Amniotic epithelial cell (primary cell): ENCODE measurements at regions not wholly inside any gene's neighbourhood (a gene's known extent, or its start where the extent isn't known, plus 50 kb on each side); places are given as distances from the start of the nearest gene placed in this dataset.
"Not testable (repeated sequence)": the region's sequence is repeated elsewhere in the genome, so short reads cannot be mapped to it uniquely, and the experiment has no call there.

Experiments used
- DNase-seq: peaks from one replicate; pipeline ENCODE4 v3.0.0-alpha.2; 2010; ENCODE audit warnings: low read depth

GRCh38 chr16:80008857-80009256 is 408.3 kb upstream of the MAF start:
- DNase-seq, result no peak

DNA sequence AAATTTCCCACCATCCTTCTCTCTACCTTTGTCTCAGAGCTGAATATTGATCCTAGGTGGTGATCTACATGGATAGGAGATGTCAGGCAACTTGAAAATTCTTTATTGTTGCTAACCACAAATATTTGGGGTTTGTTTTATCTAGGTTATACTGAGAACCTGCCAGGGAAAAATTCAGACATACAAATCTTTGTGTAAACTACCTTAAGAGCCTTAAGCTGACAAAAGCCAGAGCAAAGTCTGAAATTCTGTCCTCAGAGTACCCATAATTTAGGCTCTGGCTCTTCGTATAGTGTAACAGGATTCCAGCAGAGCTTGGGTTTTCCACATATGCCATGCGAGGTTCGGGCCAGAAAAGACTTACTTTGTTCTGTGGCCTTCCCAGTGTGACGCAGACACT is 406.7 kb upstream of the MAF start:
- peak; percentile 89 for DNase-seq

DNA sequence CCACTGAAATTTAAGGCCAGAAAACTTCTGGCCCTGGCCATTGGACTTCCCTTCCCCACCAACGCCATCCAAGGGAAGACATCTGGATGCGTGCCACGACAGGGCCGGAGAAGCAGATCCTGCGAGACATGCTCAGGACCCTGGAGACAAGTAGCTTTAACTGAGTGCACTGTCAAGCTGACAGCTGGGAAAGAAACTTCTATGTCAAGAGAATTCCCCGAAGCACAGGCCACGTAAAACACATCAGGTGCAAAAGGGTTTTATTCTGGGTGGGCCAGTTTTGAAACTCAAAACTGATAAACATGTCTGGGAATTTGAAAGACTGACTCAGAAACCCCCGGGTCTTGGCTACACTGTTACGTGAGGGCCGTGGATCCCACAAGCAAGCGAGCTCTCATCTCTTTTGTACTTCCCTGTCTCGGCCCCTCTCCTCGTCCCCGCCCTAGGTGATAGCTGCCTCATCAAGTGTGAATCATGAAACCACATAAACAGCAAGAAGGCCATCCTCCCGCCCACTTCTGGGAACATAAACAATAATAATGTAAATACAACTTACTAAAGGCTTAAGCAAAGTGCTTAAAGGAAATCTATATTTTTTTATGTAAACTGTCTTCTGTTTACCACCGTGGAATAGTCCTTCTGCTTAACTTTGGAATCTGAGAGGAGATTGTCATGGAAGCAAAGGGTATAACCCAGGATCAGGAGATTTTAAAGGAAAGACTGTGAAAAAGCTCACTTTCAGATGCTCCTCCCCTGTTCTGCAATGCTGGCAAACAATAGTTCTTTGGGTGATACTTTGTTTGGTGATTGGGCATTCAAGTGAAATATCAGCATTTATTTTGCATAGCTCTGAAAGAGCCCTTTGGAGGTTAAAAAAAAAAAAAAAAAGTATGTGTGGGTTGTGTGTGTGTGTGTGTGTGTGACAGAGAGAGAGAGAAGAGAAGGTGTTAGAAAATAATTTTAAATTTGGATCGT is 406.0 kb upstream of the MAF start:
- peak; percentile 90 for DNase-seq

DNA sequence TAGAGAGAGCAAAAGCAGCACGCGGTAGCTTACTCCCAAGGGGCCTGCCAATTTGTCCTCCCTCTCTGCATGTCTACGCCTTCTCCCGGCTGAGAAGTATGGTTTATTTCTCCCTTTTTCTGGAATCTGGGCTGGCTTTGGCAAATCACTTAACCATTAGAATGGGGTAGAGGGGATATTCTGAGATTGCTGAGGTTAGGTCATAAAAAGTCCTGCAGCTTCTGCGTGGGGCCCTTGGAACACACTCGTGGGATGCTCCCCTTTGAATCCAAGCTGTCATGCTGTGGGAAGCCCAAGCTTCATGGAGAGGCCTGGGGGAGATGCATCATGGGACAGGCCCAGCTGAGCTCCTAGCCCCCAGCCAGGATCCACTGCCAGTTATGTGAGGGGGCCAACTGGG is 403.6 kb upstream of the MAF start:
- DNase-seq, result no peak

- no peak for DNase-seq
Measured at GRCh38 chr16:80002261-80002660, 401.7 kb upstream of the MAF start.

DNA sequence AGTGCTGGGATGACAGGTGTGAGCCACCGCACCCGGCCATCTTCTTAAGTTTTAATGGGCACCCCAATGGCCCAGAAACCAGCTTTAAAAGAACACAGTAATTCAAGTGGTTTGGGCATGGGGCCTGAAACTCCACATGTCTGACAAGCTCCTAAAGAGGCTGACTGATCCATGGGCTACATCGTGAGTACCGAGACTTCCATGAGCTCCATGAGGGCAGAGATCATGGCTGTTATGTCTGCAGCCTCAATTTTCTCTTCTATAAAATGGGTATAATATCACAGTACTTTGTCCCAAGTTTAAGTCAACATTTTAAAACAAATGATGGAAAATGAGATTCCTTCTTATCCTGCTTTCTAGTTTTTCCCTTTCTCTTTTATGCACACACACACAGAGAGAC is 397.6 kb upstream of the MAF start:
- DNase-seq, result no peak

- peak; percentile 30 for DNase-seq
Measured at GRCh38 chr16:79997257-79997656, 396.7 kb upstream of the MAF start.

DNA sequence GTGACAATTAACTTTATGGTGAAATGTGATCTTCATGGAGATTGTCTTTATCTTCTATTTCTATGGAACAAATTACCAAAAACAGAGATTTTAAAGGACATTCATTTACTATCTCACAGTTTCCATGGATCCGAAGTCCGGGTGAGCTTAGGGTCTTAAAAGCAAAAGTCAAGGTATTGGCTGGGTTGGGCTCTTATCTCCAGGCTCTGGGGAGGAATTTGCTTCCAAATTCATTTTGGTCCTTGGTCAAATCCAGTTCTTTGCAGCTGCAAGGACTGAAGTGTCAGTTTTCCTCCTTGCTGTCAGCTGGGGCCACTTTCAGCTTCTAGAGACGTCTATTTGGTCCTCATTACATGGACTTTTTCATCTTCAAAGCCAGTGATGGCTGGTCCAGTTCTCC is 395.8 kb upstream of the MAF start:
- no peak for DNase-seq

- DNase-seq, result no peak
Measured at GRCh38 chr16:79995315-79995714, 394.8 kb upstream of the MAF start.

DNA sequence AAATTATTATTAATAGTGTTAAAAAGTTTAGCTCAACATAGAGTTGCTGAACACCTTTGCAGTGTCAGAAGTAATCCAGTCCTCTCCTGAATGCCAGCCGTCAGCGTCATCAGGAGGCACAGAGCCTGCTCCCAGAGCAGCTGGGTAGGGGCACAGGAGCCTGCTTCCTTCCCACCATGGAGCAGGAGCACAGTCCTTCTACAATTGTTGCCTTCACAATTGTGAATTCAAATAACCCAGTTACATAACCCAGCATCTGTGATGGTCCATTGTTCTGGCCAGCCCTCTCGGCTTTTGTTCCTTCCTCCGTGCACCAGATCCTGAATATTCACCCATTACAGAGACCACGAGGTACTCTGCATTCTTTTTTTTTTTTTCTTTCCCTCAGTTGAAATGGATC is 393.9 kb upstream of the MAF start:
- no peak for DNase-seq

DNA sequence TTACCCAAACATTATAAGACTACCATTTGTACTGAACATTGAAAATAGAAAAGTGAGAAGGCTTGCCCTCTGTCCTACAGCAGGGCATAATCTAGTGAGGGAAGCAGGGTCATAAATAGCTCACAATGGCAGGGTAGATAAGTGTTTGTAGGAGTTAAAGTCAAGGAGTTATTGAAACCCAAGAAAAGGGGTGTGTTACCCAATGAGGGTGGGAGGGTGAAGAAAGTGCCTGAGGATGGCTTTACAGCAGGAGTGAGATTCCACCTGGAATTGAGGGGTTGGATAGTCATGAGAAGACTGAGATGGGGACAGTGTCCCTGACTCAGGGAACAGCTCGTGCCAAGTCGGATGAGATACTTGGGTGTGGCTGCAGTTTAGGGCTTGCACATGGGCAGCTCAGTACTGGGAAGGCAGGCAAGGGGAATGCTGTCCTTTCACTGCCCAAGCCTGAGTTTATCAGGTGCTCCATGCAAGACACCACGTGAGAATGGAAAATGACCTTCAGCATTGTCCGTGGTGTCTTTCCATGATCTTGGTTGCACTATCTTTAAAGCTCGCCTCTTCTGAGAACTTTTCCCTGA is 393.2 kb upstream of the MAF start:
- no peak for DNase-seq

GRCh38 chr16:79991969-79992368 is 391.4 kb upstream of the MAF start:
- no peak for DNase-seq

DNA sequence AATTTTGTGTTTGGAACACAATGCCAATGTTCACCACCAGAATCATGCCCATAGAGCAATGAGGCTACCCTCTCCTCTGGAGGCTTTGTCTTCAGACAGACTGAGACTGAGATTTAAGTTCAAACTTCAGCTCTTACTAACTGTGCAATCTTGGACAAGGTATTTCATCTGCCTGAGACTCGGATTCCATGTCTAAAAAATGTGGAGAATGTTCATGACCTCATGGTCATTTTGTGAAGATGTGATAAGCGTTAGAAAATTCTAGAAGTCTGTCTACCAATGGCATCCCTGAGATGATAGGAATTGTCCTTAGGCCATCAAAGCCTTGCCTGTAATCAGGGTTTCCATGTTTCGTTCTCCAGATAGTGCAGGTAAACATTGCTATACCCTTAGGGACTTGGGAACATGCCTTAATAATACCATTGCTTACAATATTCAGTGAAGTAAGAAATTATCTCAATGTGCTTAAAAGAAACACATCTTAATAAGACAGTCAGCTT is 388.2 kb upstream of the MAF start:
- DNase-seq, result no peak

DNA sequence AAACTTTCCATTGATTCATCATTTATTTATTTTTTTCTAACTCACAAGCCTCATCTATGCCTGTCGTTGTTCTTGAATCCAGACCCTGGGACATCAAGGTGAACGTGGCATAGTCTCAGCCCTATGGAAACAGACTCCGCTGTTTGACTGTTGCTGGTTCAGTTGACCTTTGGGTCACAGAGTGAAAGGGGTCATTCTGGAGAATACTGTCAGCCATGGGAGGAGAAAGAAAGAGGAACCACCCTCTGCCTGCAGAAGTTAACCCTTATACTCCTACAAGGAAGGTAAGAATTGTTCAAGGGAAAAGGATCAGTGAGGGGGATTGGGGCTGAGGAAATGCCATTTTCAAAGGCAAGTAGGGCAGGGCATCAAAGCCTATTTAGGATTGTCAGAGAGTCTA is 387.6 kb upstream of the MAF start:
- no peak for DNase-seq

- no peak for DNase-seq
Measured at GRCh38 chr16:79986352-79986751, 385.8 kb upstream of the MAF start.

DNA sequence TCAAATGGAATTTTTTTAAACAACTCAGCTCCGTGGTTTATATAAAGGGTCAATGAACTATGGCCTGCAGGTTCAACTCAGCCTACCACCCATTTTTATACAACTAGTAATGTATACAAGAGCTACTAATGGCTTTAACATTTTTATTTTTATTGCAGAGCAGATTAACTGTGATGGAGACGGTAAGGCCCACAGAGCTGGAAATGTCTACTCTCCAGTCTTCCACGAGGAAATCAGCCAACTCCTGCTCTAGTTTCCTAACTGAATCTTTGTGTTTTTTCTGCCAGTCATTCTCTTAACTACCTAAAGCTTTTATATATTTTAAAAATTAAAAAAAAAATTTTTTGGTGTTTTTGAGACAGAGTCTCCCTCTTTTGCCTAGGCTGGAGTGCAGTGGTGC is 385.1 kb upstream of the MAF start:
- DNase-seq, result no peak

DNA sequence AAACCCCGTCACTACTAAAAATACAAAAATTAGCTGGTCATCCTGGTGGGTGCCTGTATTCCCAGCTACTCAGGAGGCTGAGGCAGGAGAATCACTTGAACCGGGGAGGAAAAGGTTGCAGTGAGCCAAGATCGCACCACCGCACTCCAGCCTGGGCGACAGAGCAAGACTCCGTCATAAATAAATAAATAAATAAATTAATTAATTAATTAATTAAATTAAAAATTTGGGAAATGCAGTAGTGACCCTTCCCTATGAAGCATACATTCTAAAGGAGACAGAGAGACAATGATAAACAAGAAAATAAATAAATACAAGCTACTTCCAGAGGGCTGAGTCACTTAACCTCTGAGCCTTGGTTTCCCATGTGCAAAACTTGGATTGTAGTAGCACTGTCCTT is 383.6 kb upstream of the MAF start:
- not testable (repeated sequence) for DNase-seq

DNA sequence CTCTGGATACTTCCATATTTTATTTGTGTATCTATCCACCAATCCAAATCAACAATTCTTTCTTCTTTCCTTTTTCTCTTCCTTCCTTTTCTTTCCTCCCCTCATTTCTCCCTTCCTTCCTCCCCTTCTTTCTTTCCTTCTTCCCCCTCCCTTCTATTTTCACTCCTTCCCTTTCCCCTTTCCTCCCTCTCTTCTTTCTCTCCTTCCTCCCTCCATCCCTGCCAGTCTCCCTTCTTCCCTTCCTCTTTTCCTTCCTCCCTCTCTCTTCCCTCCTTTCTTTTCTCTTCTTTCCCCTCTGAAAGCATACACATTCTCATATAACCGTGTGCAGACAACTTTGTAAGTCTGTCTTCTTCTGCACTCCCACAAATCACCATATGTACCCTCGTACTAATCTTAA is 382.3 kb upstream of the MAF start:
- no peak for DNase-seq

DNA sequence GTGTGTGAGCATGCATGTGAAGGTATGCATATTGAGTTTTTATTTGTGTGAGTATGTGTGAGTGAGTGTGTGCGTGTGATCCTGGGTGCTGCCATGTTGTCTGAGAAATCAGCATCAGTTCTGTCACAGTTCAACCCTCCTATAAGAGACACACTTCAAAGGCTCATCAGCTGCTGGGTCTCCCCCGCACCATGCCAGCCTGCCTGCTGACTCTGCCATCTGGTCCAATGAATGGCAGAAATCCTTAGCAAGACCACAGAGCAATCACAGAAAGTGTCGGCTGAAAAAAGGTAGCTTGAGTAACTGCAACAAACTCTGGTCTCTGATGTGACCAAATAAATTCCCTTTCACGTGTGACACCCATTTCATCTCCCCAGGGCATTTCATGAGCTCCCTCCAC is 381.8 kb upstream of the MAF start:
- no peak for DNase-seq

GRCh38 chr16:79981814-79982213 is 381.3 kb upstream of the MAF start:
- DNase-seq, result no peak

GRCh38 chr16:79980650-79981521 is 380.3 kb upstream of the MAF start:
- no peak for DNase-seq
